PC-3 (cell line): ENCODE measurements at regions not wholly inside any gene's neighbourhood (a gene's known extent, or its start where the extent isn't known, plus 50 kb on each side); places are given as distances from the start of the nearest gene placed in this dataset.

Experiments used
- ATAC-seq: fragments of 200-7000 bp; cut with Tn5 transposase; 2 replicates; pipeline ENCODE4 v1.9.1; 2020; ENCODE audit warnings: mild to moderate bottlenecking, moderate library complexity
- BruUV-seq: library from RNA; stranded (reverse); fragments of 400-500 nt; replicated peaks from 2 replicates; lab custom pipeline; 2021; lab: Mats Ljungman, UMichigan
- CTCF ChIA-PET: fragments of 300-600 bp; sonication (Branson Sonifier 250); formaldehyde crosslinking; loops from one replicate; lab custom pipeline; 2022; ENCODE audit warnings: antibody characterized with exemption; lab: Charles Lee
- POLR2A ChIA-PET: fragments of 300-600 bp; sonication (Branson Sonifier 250); formaldehyde crosslinking; loops from one replicate; lab custom pipeline; 2022; ENCODE audit warnings: antibody characterized with exemption; ENCODE audit not compliant: unreplicated experiment; lab: Charles Lee
- DNase-seq: peaks from one replicate; pipeline ENCODE4 v3.0.0-alpha.2; 2015
- H2AFZ ChIP-seq: fragments of 300-600 bp; sonication (generic); 2 replicates; pipeline ENCODE4 v1.6.0; 2016; ENCODE audit warnings: antibody characterized with exemption, low read length
- H3F3A ChIP-seq: fragments of 300-600 bp; sonication (generic); one replicate; pipeline ENCODE4 v1.6.0; 2017; ENCODE audit warnings: antibody characterized with exemption, low read length, control low read depth, mild to moderate bottlenecking; ENCODE audit not compliant: unreplicated experiment
- H3K27ac ChIP-seq: fragments of 300-600 bp; sonication (generic); 2 replicates; pipeline ENCODE4 v1.5.1; 2016; ENCODE audit warnings: mild to moderate bottlenecking, low read length
- H3K27me3 ChIP-seq: fragments of 300-600 bp; sonication (generic); 2 replicates; pipeline ENCODE4 v1.6.1; 2016; ENCODE audit warnings: low read length, mixed read lengths
- H3K36me3 ChIP-seq: fragments of 300-600 bp; sonication (generic); 2 replicates; pipeline ENCODE4 v1.6.1; 2016; ENCODE audit warnings: low read depth, mixed run types, low read length, mixed read lengths
- H3K4me1 ChIP-seq: fragments of 300-600 bp; sonication (generic); 2 replicates; pipeline ENCODE4 v1.5.1; 2016; ENCODE audit warnings: low read length; ENCODE audit not compliant: insufficient read depth
- H3K4me2 ChIP-seq: fragments of 300-600 bp; sonication (generic); 2 replicates; pipeline ENCODE4 v1.6.0; 2016; ENCODE audit warnings: low read length
- H3K4me3 ChIP-seq: fragments of 300-600 bp; sonication (generic); 2 replicates; pipeline ENCODE4 v1.5.1; 2016; ENCODE audit warnings: mild to moderate bottlenecking, low read length, mixed read lengths
- H3K79me2 ChIP-seq: fragments of 300-600 bp; sonication (generic); 2 replicates; pipeline ENCODE4 v1.6.1; 2017; ENCODE audit warnings: low read length, mixed read lengths
- H3K9ac ChIP-seq: fragments of 300-600 bp; sonication (generic); 2 replicates; pipeline ENCODE4 v1.6.0; 2016; ENCODE audit warnings: mild to moderate bottlenecking, low read length
- H3K9me2 ChIP-seq: fragments of 300-600 bp; sonication (generic); replicated peaks from 2 replicates; pipeline ENCODE4 v1.6.1; 2016; ENCODE audit warnings: mixed run types, low read length, mixed read lengths
- H3K9me3 ChIP-seq: fragments of 300-600 bp; sonication (generic); 2 replicates; pipeline ENCODE4 v1.6.1; 2016; ENCODE audit warnings: low read length, mixed read lengths
- H4K20me1 ChIP-seq: fragments of 300-600 bp; sonication (generic); 2 replicates; pipeline ENCODE4 v1.6.1; 2016; ENCODE audit warnings: low read length, mixed read lengths
- CTCF ChIP-seq: fragments of 300-600 bp; sonication (generic); conservative IDR thresholded peaks from 2 replicates; pipeline ENCODE4 v1.5.1; 2017; ENCODE audit warnings: antibody characterized with exemption, low read depth, mild to moderate bottlenecking, low read length
- EZH2 ChIP-seq: fragments of 300-600 bp; sonication (generic); IDR thresholded peaks from one replicate; pipeline ENCODE4 v1.6.1; 2017; ENCODE audit warnings: antibody characterized with exemption, mild to moderate bottlenecking, low read length; ENCODE audit not compliant: unreplicated experiment
- EZH2phosphoT487 ChIP-seq: fragments of 300-600 bp; sonication (generic); IDR thresholded peaks from 2 replicates; pipeline ENCODE4 v1.6.1; 2018; ENCODE audit warnings: mild to moderate bottlenecking, antibody characterized with exemption, low read length, borderline replicate concordance
- intact Hi-C: fragments of 100-400 bp; cut with micrococcal nuclease; formaldehyde crosslinking; loops from 2 replicates; pipeline ENCODE4 v1.9.0; 2023

- Histone ChIP-seq H3K27me3 (no peaks in the 10 kb centered on the region), H3K36me3 (no peaks in the 10 kb centered on the region), H3K27ac (no peak overlapping the region), H3K9me2 (no peaks in the 10 kb centered on the region), H3F3A (no peaks in the 10 kb centered on the region), H2AFZ (no peak overlapping the region), H3K4me1 (no peaks in the 10 kb centered on the region), H3K79me2 (no peaks in the 10 kb centered on the region), H3K4me2 (no peak overlapping the region), H3K4me3 (no peak overlapping the region), H4K20me1 (no peaks in the 10 kb centered on the region), H3K9me3 (no peaks in the 10 kb centered on the region), H3K9ac (no peak overlapping the region)
- CTCF ChIA-PET: no interaction called here
- ATAC-seq (no peak), DNase-seq (no peak)
- intact Hi-C loops: no loop called here
- POLR2A ChIA-PET: no interaction called here
- TF ChIP-seq EZH2 (no peak), EZH2phosphoT487 (no peak), CTCF (no peak)
- BruUV-seq: no TSS peak
These were observed 50.3 kb upstream of the MYEOV start for GRCh38 chr11:69243496-69244200.
